Fibroblast of peridontal ligament (primary cell): ENCODE measurements at regions not wholly inside any gene's neighbourhood (a gene's known extent, or its start where the extent isn't known, plus 50 kb on each side); places are given as distances from the start of the nearest gene placed in this dataset.

Source experiments
- DNase-seq: peaks from one replicate; pipeline ENCODE4 v3.0.0-alpha.2; 2010; ENCODE audit errors: extremely low read depth

DNA sequence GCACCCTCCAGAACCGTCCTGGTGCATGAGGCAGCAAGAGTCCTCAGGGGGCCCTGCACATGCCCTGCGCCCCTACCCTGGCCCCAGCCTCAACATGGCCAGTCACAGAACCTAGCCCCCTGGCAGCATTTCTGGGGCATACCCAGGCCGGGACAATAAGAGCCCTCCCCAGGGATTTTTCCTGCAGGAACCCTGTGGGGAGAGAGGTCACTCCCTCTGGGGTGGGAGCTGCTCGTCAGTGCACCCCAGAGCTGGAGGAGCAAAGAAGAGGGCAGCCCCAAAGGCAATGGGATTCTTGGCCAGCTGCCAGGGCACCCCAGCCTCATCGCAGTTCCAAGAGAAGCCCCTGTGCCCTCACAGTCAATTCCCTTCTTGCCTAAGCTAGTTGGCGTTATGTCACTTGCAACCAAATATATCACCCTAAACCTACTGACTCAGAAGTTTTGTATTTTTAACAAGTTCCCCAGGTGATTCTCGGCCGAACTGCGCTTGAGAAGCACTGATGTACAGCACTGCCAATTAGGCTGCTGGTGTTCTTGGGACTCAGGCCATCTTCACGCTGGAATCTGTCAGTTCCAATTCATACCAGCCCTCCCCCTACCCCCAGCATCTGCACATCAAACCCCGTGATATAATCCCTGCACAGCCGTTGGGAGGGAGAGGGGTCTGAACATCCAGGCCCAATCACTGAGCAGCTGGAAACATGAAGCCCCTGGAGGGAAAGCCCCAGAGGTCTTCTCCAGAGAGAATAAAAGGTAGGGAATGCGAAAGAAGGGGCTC, 87.5 kb upstream of the PRR20G start:
- DNase-seq, result no peak

DNA sequence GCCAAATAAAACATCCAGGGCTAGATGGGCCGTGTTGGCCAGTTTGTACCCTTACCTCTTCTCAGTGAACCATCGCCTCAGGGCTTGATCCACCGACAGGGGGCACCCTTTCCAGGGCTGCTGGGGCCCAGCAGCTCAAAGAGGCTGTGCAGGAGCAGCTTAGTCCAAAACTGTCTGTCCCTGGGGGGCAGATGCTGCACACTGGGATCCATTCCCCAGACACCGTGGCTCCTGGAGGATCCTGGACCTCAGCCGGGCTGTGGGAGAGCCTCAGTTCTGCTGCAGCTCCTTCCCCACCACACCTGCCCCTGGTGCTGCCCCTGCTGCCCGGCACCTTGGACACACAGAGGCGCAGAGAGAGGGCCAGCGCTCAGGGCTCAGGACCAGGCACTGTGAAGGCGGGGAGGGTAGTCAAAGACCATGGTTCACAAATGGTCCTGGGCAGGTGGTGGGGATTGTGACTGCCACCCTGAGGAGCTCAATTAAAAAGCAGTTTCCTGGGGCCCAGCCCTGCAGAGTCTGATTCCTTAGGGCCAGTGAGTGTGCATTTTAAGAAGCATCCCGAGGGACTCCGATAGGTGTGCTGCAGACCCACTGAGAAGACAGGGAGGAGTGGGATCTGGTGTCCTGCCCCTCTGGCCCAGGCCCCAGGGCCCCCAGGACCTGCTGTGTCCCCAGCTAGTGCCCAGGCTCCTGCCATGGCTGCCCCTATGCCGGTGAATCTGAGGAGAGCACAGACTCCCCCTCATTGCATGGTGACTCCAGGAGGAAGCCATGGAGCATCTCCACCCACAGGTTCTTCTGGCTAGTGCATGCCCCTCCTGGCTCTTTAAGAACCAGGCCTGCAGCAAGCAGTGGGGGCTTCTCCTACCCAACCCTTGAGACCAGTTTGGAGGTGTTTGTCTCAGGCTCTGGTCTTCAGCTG, 86.5 kb upstream of the PRR20G start:
- no peak for DNase-seq

DNA sequence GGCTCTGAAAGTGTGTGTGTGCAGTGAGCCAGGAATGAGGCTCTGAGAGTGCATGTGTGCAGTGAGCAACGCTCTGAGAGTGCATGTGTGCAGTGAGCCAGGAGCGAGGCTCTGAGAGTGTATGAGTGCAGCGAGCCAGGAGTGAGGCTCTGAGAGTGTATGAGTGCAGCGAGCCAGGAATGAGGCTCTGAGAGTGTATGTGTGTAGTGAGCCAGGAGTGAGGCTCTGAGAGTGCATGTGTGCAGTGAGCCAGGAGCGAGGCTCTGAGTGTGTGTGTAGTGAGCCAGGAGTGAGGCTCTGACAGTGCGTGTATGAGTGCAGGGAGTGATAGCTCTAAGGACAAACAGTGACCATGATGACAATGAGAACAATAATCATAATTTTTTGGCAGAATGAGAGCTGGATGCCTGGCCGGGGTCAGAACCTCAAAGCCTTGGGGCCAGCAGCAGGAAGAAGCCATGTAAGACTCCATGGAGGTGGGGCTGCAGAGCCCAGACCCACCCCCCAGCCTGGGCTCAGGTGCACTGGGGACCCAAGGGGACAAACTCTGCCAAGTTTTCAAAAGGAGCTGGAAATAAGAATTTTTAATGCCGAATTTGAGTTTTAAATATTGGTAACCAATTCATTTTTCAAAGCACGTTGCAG, 85.7 kb upstream of the PRR20G start:
- DNase-seq, result no peak

DNA sequence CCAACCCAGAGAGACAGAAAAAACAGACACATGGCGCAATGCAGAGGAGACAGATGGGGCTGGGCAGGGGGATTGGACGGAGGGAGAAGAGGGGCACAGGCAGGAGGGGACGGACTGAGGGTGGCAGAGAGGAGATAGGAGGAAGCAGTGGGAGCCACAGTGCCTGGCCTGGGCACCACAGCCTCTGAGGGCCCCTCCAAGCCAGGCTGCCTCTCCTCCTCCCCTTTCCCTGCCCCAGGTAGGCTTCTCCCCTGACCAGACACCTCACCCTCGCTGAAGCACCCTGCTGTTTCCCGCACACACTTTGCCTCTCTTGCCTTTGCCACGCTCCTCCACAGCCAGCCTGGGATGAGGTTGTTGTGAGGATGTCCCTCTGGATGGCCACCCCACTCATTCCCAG, 84.0 kb upstream of the PRR20G start:
- no peak for DNase-seq

DNA sequence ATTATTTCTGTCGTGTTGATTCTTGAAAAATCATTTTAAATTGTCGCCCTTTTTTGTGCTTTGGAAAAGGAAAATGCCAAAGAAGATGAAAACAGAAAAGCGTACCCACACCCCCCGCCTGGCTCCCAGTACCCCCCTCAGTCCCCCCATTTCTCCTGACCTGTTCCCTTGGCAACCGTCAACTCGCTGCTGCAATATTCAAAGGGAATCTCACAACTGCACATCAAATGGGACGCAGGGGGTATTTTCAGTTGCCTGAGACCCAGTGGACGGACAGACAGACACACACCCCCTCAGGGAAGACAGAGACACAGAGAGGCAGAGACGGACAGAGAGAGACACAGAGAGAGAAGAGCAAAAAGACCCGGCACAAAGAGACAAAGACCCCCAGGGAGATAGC, 83.5 kb upstream of the PRR20G start:
- DNase-seq, result no peak

DNA sequence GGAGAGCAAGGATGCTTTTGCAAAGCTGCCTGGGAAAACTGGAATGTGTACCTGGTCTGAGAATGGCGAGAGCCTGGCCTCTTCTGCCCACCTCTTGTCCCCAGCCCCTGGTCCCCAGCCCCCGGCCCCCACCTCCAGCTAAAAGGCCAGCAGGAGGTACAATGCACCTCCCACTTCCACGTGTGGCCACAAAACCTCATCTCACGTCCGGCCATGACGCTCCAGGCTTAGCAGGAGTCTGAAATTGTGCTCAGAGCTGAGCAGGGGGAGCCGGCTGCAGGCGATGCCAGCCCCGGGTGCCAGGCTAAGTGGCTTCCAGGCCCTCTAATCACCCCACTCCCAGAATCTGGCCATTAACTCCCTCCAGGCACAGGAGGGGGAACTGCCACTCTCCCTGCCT, 83.1 kb upstream of the PRR20G start:
- DNase-seq, result no peak

DNA sequence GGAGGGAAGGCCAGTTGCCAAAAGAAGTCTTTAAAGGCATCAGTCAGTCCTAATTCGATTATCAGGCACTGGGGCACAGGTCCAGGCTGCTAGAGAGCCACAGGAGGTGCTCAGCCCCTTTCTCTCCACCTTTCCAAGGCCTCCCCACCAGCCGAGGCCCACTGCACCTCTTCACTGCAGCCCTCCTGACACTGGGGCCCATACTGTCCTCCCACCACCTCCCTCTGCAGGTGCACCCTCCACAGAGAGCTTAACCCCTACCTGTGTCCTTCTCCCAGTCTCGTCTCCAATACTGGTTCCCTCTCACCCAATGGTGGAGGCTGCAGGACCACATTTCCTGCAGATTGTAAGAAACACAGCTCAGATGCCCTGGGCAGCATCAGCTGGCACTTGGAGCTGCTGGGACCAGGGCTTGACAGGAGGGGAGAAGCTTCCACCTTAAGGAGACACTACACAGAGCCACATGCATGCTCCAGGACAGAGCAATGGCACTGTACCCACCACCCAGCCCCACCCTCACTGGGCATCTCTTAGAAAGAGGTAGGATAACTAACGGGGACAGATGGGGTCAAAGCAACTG, 81.6 kb upstream of the PRR20G start:
- no peak for DNase-seq

DNA sequence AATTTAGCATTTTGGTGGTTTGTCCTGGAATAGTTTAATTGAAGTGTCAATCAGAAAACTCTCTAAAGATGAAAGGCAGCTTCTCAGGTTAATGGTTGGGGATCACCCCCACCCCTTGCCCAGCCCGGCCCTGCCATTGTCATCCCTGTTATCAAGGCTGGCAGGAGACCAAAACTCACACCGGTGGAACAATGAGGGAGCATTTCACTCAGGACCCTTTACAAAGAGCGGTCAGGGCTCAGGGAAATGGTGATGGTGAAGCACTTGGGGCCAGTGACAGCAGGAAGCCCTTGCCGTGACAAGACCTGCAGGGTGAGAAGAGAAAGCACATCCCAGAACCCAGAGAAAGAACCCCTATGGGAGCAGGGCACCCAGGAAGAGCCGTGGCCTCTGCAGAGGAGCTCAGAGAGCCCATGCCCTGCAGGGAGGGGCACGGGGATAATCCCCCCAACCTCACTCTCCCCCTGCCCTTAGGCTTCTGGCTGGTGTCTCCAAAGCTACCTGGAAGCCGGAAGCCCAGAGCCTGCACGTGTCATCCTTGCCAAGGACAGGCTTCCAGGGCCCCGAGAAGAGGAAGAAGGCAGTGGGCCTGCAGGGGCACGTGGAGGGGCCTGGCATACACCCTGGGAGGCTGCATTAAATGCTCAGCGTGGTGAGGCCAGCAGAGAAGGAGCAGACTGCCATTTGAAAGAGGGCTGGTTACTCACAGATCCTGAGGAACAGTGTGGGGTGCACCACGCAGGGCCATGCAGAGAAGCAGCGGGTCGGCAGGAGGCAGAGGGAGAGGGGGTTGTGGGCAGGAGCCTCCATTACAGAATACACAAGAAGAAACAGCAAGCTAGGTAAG, 80.6 kb upstream of the PRR20G start:
- DNase-seq, result no peak

DNA sequence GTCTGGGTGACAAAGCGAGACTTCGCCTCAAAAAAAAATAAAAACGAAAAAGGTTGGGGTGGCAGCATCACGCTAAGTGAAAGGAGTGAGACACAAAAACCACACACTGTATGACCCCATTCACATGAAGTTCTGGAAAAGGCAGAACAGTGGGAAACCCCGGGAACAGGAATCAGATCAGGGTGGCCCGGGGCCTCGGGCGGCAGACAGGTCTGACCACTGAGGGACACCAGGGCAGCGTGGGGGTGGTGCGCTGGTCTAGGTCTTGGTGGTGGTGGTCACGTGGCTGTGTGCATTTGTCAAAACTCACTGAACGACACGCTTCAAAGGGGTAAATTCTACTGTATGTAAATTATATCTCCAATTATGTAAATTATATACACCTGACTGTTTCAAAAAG, 79.7 kb upstream of the PRR20G start:
- no peak for DNase-seq

DNA sequence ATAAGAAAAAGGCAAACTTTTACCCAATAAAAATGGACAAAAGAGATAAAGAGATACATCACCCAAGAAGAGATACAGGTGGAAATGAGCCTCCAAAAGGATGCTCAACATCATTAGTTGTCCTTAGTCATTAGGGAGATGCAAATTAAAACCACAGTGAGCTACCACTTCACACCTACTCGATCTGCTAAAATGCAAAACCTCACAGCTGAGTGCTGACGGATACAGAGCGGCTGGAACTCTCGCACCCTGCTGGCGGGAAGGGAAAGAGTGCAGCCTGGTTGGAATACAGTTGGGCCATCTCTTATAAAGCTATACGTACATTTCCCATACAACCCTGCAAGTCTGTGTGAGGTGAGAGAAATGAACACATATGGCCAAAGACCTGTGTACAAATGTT, 78.5 kb upstream of the PRR20G start:
- DNase-seq, result no peak

DNA sequence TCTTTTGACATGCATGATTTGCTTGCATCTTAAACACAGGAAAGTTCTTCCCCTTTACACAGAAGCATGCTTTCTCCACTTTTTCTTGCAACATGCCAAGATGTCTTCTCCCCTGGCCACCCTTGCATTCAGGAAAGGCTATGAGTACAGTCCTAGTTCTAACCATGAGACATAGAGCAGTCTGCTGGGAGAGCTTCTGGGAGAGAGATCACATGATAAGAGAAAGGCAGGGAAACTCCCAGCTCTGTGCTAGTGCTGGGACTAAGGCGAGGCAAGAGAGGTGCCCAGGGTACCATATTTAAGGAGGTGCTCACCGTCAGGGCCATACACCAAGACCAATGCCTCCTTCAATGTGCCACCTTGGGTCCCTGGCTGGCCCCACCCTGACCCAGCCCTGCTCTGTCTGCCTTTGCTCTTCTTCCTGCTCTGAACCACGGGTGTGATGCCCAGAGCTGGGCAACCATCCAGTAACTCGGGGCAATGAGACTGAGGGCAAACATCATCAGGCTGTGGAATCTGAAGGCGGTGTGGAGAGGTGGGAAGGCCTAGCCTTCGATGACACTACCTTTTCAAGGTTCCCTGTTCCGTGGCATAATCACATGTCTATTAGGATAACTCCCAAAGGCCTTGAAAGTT, 77.4 kb upstream of the PRR20G start:
- DNase-seq, result no peak

DNA sequence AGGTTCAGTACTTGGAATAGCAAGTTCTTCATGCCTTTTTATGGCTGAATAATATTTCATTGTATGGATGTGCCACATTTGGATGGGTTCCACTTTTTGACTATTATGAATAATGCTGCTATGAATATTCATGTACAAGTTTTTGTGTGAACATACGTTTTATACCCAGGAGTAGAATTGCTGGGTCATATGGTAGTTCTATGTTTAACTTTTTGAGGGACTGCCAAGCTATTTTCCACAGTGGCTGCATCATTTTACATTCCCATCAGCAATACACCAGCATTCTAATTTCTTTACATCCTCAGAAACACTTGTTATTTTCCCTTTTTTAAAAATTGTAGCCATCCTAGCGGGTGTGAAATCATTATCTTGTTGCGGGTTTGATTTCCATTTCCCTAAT, 76.0 kb upstream of the PRR20G start:
- DNase-seq, result no peak

DNA sequence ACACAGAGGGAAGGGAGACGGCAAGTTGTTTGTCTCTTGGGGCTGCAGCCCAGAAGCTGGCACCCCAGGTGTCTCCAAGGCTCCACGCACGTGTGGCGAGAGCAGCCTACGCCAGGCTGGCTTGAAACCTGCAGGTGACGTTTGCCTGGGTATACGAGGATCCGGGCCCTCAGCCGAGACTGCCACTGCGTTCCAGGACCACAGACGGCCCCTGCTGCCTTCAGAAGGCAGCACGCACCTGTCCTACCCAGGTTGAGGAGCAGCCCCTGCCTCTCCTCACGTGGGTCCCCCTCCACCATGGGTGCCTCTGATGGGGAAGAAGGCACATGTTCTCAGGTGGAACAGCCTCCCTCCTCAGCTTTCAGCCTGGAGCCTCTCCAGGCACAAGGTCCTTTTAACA, 75.3 kb upstream of the PRR20G start:
- no peak for DNase-seq

DNA sequence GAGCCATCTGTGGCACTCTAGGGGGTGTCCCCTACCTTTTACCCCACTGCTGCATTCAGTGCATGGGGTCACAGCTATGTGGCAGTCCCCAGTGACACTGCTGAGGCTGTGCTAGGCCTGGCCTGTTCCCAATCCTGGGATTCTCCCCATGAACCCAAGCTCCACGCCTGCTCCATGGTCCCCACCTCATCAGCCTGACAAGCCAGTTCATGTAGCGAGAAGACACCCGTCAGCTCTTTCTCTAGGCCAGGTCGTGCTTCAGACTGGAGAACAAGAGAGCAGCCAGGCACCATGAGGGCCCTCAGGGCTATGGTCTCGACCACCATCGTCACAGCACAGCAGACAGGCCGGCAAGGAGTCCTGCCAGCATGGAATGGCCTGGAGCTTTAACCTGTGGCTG, 72.8 kb upstream of the PRR20G start:
- no peak for DNase-seq

DNA sequence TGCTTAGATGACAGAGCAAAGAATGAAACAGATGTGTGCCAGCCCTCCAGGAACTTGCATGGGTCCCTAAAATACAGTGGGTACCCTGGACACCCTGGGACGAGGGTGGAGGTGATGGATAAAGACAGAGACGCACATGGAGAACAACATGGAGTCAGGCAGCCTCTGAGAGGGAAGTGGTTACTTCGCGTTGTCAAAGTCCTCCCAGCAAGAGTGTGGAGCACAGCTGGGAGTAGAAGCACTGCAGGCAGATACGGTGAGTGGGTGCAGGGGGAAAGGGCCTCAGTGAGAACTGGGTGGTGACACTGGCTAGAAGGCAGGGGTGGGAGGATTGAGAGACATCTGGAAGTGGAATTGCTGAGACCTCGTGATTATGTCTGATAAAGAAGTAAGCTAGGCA, 70.8 kb upstream of the PRR20G start:
- no peak for DNase-seq

DNA sequence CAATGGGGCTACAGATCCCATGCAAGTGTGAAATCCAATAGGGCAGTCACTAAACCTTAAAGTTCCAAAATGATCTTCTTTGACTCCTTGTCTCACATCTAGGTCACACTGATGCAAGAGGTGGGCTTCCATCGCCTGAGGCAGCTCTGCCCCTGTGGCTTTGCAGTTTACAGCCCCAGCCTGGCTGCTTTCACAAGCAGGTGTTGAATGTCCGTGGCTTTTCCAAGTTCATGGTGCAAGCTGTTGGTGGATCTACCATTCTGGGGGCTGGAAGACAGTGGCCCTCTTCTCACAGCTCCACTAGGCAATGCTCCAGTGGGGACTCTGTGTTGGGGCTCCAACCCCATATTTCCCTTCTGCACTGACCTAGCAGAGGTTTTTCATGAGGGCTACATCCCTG, 68.5 kb upstream of the PRR20G start:
- no peak for DNase-seq

DNA sequence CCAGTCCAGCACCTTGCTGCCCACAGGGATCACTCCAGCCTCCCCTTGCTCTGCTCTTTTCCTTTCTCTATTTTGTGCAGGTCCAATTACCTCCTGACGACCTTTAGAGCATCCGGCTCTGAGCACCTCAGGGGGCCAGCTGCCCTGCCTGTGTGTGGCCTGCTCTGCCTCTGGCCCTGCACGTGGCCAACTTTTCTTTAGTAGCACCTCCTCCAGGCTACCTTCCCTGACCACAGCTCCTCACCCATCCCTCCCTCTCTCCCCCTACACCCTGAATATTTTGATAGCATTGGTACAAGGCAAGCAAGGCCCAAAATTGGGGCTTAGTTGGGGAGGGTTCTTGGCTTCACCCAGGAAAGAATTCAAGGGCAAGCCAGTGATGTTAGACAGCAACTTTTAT, 66.9 kb upstream of the PRR20G start:
- DNase-seq, result no peak

DNA sequence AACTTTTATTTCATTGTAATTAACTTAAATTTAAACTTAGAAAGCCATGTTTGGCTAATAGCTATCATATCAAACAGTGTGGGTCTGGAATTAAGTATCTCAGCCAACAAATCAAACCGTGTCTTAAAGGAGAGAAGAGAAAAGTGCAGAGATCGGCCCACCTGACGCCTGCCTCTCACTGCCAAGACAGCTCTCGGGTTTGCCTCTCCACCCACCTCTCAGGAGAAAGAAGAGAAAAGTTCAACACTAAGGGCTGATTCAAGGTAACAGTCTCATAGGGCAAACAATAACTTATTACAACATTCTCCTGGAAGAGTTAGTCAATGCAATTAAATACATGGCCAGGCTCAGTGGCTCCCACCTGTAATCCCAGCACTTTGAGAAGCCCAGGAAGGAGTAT, 64.8 kb upstream of the PRR20G start:
- DNase-seq, result no peak

DNA sequence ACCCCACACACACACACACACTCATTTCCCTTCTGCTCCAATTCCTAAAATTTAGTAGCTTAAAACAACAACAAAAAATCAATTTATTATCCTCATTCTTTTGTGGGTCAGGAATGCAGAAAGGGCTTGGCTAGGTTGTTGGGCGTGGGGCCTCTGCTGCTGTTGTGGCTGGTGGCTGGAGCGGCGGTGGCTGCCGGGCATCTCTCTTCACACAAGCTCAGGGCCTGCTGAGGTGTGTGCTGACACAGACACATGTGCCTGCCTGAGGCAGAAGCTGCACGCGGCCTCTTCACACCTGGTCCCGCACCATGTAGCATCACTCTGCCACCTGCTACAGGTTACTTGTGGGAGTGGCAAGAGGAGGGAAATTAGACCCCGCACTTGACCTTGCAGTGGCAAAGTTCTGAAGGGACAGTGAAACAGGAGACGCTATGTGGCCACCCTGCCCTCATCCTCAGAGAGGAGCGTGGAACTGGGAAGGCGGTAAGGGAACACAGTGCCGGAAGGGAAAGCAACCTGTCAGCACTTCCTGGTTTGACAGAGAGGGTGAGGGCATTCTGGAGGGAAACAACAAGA, 64.0 kb upstream of the PRR20G start:
- no peak for DNase-seq

DNA sequence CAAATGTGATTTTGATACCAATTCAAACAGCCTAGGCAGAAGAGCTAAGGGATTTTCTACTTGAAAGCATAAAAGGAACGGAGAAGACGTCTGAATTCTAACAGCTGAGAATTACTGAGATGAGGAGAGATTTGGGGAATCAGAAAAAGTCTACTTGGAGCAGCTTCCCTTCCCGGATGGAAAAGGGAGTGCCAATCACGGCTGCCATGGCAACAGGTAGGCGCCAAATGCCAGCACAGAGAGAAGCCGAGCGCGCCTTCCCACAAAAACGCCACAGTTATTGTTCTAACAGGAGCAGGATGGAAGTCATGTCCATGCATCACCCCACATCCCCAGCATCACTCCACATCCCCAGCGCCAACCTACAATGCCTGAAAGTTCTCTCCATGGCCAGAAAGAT, 63.5 kb upstream of the PRR20G start:
- DNase-seq, result no peak
